ENCODE measurements at regions not wholly inside any gene's neighbourhood (a gene's known extent, or its start where the extent isn't known, plus 50 kb on each side); places are given as distances from the start of the nearest gene placed in this dataset.

DNA sequence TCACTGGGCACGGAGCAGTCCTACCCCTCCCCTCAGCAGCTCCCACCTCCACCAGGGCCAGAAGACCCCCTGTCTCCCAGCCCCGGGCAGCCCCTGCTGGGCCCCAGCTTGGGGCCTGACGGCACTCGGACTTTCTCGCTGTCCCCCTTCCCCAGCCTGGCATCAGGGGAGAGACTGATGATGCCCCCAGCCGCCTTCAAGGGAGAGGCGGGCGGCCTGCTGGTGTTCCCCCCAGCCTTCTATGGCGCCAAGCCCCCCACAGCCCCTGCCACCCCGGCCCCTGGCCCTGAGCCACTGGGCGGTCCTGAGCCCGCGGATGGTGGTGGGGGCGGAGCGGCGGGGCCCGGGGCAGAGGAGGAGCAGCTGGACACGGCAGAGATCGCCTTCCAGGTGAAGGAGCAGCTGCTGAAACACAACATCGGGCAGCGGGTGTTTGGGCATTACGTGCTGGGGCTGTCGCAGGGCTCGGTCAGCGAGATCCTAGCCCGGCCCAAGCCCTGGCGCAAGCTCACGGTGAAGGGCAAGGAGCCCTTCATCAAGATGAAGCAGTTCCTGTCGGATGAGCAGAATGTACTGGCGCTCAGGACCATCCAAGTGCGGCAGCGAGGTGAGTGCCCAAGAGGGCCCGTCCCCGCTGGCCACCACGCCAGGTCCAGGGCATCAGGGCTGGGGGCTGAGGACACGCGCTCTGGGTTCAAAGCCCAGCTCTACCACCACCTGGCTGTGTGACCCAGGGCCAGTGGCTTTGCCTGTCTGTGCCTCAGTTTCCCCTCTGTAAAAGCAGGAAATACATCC, 58.6 kb downstream of the PHETA1 start:
- DNase-seq = no peak

DNA sequence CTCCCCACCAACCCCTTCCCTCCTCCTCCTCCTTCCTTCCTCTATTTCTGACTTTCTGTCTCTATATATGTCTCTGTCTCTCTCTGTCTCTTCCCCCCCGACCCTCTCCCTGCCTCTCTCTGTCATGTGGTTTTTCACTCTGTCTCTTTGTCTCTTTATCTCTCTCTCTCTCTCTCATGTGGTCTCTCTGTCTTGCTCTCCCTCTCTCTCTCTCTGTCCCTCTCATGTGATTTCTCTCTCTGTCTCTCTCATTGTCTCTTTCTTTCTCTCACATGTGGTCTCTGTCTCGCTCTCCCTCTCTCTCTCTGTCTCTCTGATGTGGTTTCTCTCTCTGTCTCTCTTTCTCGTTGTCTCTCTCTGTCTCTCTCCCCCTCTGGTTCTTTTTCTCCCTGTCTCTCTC, 59.3 kb downstream of the PHETA1 start:
- DNase-seq = no peak

DNA sequence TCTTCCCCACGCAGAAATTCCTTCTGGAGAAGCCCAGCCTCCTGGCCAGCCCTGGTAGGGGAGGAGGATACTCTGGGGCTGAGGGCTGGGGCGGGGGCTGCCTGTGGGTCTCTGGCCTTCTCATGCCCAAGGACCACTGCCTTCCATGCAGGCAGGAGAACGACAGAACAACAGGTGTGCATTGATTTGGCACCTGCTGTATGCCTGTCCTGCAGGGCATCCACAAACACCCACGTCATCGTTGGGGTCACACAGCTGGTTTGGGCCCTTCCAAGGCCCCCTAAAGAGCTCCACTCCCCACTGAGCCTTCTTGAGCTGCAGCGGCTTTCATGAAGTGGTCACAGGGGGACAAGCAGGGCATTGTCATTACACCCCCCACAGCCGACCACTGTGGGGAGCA, 60.4 kb downstream of the PHETA1 start:
- DNase-seq = no peak

DNA sequence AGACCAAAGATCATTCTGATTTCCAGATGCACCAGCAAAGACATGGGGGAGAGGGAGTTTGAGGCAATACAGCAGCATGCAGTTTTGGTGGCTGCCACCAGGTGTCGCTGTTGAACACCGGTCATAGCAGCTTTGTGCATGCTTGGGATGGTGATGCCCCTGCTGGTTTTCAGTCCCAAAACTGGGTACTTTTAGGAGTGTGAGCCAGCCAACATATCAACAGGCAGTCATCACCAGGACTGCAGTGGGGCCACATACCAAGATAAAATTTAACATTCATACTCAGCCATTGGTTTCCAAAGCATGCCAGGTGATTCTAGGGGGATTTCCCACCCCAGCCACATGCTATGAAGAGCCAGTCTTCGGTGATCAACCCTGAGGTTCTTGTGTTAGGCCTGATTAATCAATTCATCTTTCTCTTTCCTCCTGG, 64.2 kb downstream of the PHETA1 start:
- DNase-seq = no peak

DNA sequence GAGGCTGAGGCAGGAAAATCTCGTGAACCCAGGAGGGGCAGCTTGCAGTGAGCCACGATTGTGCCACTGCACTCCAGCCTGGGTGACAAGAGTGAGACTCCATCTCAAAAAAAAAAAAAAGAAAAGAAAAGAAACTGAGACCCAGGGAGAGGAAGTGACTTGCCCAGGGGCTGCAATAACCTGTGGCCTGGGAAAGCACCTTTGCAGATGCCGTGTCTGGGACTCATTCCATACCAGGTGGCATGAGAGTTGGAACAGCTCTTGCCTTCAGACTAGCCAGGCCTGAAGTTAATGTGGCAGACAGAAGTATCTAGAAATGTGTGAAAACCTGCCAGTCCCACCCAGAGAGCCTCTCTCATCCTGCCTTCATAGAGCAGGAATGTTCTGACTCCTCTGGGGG, 65.4 kb downstream of the PHETA1 start:
- no peak for DNase-seq

DNA sequence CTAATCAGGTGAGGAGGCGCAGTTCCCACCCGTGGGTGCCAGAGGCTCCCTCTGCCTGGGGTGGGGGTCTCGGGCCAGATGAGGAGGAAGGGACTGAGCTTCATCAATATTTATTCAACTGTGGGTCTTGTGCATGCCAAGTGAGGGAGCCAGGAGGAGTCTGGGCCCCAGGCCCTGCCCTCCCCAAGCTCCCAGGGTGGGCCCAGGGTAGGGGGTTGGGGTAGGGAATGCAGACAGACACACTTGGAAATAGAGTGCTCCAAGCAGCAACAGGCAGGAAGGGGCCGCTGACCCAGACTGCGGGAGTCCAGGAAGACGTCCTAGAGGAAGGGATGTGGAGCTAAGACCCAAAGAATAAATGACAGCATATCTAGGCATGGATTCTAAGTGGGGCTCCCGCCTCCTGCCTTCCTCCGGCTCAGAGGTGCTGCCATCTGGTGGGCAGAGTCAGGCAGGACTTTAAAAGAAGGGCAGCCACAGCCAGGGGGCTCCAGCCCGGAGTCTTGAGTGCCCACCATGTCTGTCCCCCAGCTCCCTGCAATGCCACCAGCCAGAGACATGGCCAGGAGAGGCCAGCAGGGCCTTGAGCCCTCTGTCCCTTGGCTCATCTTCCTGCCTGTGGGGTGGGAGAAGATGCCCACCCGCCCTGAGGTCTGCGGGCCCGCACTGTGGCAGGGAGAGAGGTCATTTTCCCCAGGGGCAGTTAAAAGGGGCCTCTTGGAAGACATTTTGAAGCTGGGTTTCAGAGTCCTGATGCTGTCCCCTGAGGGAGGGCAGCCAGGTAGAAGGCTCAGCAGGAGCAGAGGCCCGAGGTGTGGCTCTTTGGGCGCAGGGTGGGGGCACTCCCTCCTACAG, 70.1 kb downstream of the PHETA1 start:
- DNase-seq = peak; percentile 13

DNA sequence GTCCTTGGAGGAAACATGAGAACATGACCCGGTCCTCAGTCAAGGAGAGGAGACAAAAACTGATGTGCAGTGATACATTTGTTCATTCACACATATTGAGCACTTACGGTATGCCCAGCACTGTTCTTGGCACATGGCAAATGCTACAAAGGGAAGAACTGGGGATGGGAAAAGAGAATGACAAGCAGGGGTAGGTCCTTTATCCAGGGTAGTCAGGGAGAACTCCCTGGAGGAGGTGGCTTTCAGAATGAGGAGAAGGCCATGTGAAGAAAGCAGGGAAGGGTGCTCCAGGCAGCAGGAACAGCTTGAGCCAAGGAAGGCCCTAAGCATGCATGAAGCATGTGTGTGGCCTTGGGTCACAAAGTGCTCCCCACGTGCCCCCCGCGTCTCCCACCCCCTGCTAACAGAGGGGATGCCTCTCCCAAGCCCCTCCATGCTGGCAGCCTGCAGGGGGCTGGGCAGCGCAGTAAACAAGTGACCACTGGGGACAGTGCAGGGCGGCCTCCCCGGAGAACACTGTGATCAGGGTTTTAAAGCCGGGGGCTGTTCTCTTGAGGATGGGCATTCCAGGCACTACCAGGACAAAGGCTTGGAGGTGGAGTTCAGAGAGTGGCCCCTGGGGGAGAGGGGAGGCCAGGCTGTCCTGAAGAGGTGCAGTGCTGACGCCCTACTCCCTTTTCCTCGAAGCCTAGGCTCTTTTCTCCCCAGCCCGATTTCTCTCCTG, 71.0 kb downstream of the PHETA1 start:
- DNase-seq = no peak

DNA sequence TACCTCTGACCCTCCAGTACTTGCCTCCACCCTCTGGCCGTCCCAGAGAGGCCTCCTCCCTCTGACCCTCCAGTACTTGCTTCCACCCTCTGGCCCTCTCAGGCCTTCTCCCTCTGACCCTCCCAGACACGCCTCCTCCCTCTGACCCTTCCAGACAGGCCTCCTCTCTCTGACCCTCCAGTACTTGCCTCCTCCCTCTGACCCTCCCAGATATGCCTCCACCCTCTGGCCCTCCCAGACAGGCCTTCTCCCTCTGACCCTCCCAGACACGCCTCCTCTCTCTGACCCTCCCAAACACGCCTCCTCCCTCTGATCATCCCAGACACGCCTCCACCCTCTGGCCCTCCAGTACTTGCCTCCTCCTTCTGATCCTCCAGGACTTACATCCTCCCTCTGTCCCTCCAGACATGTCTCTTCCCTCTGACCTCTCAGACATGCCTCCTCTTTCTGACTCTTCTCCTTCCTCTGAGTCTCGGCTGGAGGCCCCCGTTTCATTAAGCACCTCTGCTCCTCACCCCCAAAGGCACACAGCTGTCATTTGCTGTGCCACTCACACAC, 71.9 kb downstream of the PHETA1 start:
- no peak for DNase-seq

DNA sequence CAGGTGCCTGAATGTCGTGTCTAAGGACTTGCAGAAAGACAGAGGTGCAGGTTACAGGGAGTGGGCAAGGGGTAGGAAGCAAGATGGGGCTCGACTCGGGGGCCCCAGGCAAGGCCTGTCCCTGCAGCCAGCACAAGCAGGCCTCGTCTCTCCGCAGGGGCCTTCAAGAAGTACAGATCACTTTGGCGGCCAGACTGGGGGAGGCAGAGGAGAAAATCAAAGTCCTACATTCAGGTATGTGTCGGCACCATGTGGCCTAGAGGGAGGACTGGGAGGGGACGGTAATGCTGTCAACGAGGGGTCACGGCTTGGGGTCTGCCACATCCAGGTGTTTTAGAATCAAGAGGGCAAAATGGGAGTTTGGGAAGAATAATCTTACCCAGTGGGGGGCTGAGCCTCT, 73.7 kb downstream of the PHETA1 start:
- DNase-seq = no peak

DNA sequence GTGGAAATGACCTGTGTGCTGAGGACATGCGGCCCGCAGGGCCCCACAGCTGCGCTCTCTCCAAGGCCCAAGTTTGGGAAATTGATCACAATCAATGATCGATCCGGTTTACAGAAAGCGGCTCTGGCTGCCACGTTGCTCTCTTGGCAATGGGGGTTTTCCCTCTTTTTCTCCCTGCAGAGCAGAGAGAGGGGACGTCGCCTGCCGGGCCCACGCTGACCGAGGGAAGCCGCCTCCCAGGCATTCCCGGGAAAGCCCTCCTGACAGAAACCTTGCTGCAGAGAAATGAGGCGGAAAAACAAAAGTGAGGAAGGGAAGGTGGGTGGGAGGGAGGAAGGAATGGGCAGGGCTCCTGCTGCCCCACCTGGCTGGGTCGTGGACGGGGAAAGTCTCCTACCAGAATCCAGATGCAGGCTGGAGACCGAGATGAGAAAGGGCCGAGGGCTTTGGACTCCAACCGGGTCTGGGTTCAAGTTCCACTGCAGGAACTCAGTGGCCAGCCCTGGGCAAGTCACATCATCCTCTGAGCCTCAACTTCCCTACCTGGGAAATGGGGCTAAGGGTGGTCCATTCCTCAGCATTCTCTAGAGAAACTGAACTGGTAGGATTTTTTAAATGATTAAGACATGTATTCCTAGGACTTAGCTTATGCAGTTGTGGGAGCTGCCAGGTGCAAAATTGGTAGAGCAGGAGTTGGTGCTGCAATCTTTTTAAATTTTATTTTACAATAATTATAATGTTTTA, 75.5 kb downstream of the PHETA1 start:
- DNase-seq = no peak

DNA sequence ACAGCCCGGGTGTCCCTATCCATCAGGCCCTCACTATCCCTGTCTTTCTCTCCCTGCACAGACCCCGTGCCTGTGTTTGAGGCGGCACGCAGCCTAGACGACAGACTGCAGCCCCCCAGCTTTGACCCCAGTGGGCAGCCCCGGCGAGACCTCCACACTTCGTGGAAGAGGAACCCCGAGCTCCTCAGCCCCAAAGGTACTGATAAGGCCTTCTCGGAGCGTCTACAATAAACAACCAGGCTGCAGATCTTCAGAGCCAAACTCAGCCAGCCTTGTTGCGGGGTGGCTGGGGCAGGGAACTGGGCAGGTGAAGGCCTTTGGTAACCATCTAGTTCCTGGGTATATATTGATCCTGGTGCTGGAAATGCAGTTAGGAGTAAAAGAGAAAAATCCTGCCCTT, 77.5 kb downstream of the PHETA1 start:
- no peak for DNase-seq

DNA sequence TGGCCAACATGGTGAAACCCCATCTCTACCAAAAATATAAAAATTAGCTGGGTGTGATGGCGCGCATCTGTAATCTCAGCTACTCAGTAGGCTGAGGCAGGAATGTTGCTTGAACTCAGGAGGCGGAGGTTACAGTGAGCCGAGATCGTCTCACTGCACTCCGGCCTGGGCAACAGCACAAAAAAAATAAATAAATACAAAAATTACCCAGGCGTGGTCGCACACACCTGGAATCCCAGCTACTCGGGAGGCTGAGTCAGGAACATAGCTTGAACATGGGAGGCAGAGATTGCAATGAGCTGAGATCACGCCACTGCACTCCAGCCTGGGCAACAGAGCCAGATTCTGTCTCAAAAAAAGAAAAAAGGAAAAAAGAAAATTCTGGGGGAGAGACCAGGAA, 80.1 kb downstream of the PHETA1 start:
- no peak for DNase-seq

DNA sequence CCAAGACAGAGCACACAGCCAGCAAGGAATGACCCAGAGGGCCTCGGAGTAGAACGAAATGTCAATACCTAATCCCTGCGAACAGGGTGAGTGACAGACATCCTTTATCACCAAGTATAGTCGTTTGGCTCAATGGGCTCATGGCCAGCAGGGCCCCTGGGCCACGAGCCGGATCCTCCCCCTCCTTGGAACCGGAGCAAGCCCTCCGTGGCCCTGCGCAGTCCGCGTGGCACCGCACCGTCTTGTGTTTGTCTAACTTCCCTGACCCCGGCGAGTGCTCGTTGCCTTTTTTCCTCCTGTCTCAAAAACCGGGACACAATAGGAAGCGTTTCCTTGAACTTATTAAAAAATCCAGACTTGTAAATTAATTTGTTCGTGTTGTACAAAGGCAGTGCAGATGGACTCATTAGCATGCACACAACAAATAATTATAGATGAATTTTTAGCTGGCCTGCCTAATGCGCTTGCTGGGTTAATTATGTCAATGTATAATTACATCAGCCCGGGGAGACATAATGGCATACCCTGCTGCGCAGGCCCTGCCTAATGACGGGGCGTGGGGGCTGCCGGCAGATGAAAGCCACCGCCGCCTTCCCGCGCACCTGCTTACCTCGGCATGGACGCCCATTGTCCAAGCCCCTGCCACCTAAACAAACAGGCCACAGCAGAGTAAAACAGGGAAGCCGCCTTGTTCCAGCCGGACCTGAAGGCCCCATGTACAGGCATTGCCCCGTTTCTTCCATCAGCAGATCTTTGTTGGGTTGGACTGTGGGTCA, 81.6 kb downstream of the PHETA1 start:
- no peak for DNase-seq

DNA sequence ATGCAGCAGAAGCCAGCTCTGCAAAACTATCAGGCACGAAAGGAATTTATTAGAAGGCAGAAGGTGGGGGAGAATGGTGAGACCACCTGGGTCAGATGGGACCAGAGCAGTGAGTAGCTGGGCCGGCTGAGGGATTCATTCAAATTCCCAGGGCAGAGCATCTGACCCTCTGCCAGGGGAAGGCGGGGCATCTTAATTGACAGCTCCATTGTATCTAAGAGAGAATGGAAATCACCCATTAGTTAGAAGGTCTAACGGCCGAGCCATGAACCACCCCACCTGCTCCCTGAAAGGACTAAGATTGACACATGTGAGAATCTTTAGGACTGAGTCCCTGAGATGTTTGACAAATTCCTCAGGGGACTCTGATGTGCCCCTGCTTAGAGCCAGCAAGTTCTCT, 83.7 kb downstream of the PHETA1 start:
- no peak for DNase-seq

DNA sequence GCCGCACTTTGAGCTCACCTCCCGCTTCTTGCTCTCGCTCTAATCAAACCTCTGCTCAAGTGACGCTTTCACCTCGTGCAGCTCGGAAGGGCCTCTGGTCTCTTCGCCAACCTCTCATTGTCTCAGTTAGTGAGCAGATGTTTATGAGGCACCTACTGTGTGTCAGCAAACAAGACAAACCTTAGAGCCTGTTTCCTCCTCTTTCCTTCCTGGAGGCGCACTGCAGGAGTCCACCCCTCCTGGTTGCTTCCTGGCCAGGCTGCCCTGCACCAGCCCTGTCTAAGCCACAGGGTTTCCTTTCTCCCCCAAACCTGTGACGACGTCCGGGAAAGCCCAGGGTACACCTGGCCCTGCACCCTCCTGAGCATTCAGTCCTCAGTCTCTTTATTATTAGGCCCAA, 84.2 kb downstream of the PHETA1 start:
- no peak for DNase-seq

DNA sequence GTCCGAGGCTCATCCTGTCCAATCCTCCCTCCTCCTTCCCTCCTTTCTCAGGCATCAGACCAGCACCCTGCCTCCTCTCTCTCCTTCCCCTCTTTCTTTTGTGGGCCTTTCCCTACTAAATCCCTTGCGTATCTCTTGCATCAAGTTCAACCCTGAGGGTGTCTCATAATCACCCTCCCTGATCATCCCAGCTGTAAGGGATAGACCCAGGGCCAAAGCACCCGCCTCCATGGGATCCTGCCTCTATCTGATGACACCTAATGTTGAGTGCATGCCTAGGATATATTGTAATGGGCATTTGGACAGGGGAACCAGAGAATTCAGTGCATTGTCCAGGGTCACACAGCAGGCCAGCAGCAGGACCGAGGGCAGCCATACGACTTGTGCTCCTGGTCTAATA, 84.9 kb downstream of the PHETA1 start:
- no peak for DNase-seq

DNA sequence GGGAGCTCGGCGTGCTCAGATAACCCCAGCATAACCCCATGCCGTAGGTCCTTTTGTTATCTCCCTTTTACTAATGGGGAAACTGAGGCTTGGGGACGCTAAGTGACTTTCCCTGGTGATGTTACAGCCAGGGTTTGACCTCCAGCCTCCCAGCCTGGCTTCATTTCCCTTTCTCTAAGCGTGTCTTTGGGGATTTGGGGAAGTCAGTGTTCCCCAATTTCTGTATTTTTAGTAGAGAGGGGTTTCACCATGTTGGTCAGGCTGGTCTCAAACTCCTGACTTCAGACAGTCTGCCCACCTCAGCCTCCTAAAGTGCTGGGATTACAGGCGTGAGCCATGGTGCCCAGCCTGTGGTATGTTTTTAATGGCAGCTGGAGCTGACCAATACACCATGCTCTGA, 85.4 kb downstream of the PHETA1 start:
- DNase-seq = no peak

DNA sequence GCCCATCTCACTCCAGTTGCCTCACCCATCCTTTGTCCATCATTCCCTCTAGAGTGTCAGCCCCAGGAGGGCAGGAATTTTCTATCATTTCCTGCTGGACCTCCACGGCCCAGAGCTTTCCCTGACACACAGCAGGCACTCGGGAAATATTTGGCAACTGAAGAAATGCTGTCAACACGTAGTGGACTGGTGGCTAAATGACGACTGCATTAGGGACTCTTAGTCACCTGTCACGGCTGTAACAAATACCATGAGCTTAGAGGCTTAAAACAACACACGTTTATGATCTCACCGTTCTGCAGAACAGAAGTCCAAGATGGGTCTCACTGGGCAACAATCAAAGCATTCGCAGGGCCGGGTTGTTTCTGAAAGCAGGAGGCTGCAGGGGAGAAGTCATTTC, 91.3 kb downstream of the PHETA1 start:
- DNase-seq = no peak

DNA sequence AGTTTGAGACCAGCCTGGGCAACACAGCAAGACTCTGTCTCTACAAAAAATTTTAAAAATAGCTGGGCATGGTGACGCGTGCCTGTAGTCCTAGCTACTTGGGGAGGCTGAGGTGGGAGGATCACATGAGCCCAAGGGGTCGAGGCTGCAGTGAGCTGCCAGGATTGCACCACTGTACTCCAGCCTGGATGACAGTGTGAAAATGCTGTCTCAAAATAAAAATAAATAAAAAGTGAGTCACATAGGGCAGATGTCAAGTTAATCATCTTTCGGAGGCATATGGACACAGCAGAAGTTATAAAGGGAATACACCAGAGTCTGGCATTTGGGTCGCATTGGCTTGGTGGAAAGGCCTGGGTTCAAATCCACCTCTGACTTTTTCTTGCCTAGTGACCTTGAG, 92.7 kb downstream of the PHETA1 start:
- no peak for DNase-seq

DNA sequence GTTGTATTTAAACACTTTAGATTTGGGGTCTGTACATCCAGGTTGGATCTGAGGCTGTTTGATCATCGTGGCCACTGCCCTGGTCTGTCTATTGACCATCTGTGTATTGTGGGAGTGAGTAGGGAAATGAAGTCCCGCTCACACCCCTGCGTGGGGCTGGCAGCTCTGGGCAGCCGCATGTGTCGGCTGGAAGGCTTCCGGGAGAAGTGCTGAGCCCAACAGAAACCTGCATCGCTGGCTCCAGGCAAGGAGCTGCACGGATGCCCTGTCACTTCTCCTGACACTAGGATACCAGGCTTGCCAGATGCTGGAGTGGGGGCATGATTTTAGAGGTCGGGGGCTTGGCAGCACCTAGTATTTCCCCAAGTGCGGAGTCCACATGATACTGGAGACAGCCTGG, 93.6 kb downstream of the PHETA1 start:
- DNase-seq = no peak

DNA sequence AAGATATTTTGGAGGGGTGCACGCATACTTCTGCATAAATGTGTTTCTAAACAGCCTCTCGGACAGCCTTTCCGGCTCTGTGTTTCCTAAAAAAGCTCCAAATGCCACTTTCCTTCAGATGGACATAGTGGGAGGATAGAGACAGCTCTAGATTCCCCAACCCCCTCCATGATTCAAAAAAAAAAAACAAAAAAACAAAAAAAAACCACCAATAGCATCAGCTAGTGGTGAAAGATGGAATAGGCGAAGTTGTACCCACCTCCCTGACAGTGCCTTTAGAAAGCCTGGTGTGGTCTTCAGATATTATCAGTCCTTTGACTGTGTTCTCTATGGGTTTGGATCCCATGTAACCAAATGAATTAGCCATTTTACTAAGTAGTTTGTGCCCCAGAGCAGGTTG, 94.1 kb downstream of the PHETA1 start:
- no peak for DNase-seq
